DOHH2 (cell line): ENCODE measurements at regions not wholly inside any gene's neighbourhood (a gene's known extent, or its start where the extent isn't known, plus 50 kb on each side); places are given as distances from the start of the nearest gene placed in this dataset.

Source experiments
- EZH2phosphoT487 ChIP-seq: fragments of 200-600 bp; sonication (generic); IDR thresholded peaks from 2 replicates; pipeline ENCODE4 v1.6.1; 2017; ENCODE audit warnings: borderline replicate concordance, mild to moderate bottlenecking, antibody characterized with exemption, low read length, moderate library complexity, mixed read lengths
- TF ChIP-seq, protein P1 (sequence below): fragments of 200-600 bp; sonication (generic); IDR thresholded peaks from one replicate; pipeline ENCODE4 v1.5.1; 2014; ENCODE audit warnings: antibody characterized with exemption, mild to moderate bottlenecking, low read depth, low read length; ENCODE audit not compliant: poor library complexity, severe bottlenecking

DNA sequence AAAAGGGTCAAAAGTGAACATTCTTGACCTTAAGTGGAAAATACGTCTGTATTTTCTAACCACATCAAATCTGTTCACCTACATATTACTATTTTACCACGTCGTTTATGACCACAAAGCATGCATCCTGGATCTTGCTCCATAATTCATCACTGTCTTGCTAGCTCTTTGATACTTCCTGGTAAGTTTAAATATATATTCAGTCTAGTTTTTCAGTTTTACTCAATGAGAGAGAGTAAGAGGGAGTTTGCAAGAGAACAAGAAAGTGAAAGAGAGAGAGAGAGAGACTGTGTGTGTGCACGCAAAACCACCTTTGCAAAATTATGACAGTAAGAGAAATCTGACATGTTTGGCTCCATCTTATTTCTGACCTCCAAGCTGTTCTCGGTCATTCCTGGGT lies 173.7 kb upstream of the GALNTL6 start:
- TF ChIP-seq, protein P1, sequence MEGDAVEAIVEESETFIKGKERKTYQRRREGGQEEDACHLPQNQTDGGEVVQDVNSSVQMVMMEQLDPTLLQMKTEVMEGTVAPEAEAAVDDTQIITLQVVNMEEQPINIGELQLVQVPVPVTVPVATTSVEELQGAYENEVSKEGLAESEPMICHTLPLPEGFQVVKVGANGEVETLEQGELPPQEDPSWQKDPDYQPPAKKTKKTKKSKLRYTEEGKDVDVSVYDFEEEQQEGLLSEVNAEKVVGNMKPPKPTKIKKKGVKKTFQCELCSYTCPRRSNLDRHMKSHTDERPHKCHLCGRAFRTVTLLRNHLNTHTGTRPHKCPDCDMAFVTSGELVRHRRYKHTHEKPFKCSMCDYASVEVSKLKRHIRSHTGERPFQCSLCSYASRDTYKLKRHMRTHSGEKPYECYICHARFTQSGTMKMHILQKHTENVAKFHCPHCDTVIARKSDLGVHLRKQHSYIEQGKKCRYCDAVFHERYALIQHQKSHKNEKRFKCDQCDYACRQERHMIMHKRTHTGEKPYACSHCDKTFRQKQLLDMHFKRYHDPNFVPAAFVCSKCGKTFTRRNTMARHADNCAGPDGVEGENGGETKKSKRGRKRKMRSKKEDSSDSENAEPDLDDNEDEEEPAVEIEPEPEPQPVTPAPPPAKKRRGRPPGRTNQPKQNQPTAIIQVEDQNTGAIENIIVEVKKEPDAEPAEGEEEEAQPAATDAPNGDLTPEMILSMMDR: no peak
- no peak for TF ChIP-seq EZH2phosphoT487
